Skeletal muscle satellite cell (primary cell): ENCODE measurements at regions not wholly inside any gene's neighbourhood (a gene's known extent, or its start where the extent isn't known, plus 50 kb on each side); places are given as distances from the start of the nearest gene placed in this dataset.

Source experiments
- H3K27me3 ChIP-seq: 2 replicates; pipeline ENCODE4 v1.7.0; 2013; ENCODE audit warnings: low read length; ENCODE audit not compliant: control insufficient read depth, insufficient read depth
- H3K36me3 ChIP-seq: 2 replicates; pipeline ENCODE4 v1.7.0; 2013; ENCODE audit warnings: mild to moderate bottlenecking, control low read depth, low read length; ENCODE audit not compliant: insufficient read depth
- H3K4me1 ChIP-seq: 2 replicates; pipeline ENCODE4 v1.7.0; 2013; ENCODE audit warnings: low read length; ENCODE audit not compliant: control insufficient read depth, insufficient read depth
- H3K4me2 ChIP-seq: 2 replicates; pipeline ENCODE4 v1.7.0; 2013; ENCODE audit warnings: mild to moderate bottlenecking, low read length
- H3K4me3 ChIP-seq: 2 replicates; pipeline ENCODE4 v1.7.0; 2013; ENCODE audit warnings: low read length
- H3K9ac ChIP-seq: 2 replicates; pipeline ENCODE4 v1.7.0; 2013; ENCODE audit warnings: mild to moderate bottlenecking, low read depth, low read length, moderate library complexity
- H3K9me3 ChIP-seq: replicated peaks from 2 replicates; pipeline ENCODE4 v1.7.0; 2013; ENCODE audit warnings: mild to moderate bottlenecking, control low read depth, low read length

GRCh38 chr18:75931079-75931478 is 503.6 kb upstream of the SMIM21 start:
- Histone ChIP-seq H3K4me2 (no peak overlapping the region), H3K36me3 (no peaks in the 10 kb centered on the region), H3K4me1 (peaks cover 18% of the 10 kb centered on the region), H3K9me3 (no peaks in the 10 kb centered on the region), H3K27me3 (no peaks in the 10 kb centered on the region), H3K9ac (no peak overlapping the region), H3K4me3 (no peak overlapping the region)

DNA sequence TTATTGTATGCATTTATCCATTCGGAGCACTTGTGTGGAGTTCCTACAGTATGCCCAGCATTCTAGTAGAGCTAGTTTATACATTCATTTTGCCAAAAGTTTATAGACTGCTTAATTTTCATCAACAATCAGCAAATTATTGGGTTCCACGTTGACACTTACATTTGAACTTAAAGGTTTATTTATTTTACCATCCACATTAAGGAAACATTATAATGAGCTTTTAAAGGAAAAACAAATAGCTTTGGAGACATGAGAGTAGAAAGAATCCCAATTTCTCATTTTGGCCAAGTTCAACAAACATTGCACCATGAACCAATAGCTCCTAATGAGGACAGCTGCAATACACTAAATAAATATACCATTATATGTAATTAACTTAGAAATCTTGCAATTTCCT is 501.2 kb upstream of the SMIM21 start:
- peaks cover 14% of the 10 kb centered on the region for H3K4me1 ChIP-seq
- H3K4me2 ChIP-seq, result no peak overlapping the region
- H3K36me3 ChIP-seq, result no peaks in the 10 kb centered on the region
- H3K9ac ChIP-seq, result no peak overlapping the region
- H3K9me3 ChIP-seq, result no peaks in the 10 kb centered on the region
- H3K27me3 ChIP-seq, result no peaks in the 10 kb centered on the region
- H3K4me3 ChIP-seq, result no peak overlapping the region

DNA sequence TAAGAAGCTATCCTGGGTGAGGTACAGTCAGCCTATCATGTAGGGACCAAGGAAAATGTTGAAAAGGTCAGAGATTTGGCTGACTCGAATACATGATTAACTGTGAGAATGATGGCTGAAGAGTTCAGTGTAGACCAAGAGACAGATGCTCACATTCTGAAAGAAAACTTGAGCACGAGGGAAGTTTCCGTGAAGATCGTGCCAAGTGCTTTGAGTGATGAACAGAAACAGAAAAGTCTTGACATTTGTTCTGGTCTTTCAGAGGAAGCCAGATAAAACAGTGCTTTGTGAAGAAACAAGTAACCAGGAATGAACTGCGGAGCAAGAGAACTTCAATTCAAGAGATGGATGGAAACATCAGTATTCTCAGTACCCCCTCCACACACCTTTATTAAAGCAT is 500.3 kb upstream of the SMIM21 start:
- H3K9ac ChIP-seq, result no peak overlapping the region
- H3K9me3 ChIP-seq, result no peaks in the 10 kb centered on the region
- no peak overlapping the region for H3K4me2 ChIP-seq
- H3K27me3 ChIP-seq, result no peaks in the 10 kb centered on the region
- no peak overlapping the region for H3K4me3 ChIP-seq
- peaks cover 23% of the 10 kb centered on the region for H3K4me1 ChIP-seq
- H3K36me3 ChIP-seq, result no peaks in the 10 kb centered on the region

- Histone ChIP-seq H3K4me1 (peaks cover 26% of the 10 kb centered on the region), H3K4me2 (no peak overlapping the region), H3K9me3 (no peaks in the 10 kb centered on the region), H3K9ac (no peak overlapping the region), H3K36me3 (no peaks in the 10 kb centered on the region), H3K27me3 (no peaks in the 10 kb centered on the region), H3K4me3 (no peak overlapping the region)
Observed at GRCh38 chr18:75926811-75927210, 499.3 kb upstream of the SMIM21 start.

DNA sequence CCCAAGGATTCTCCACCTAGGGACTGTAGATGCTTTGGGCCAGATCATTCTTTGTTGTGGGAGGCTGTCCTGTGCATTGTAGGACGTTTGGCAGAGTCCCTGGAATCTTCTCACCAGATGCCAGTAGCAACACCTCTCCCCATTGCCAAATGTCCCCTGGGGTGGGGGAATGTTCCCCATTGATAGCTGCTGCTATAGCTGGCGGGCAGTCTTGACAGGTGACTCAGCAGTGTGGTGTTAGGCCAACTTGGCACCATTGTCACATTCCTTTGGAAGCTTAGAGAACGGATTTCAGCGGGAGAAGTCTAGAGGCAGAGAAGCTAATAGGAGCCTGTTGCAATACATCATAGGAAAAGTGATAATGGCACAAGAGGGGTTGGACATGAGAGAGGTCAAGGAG is 495.7 kb upstream of the SMIM21 start:
- peaks cover 26% of the 10 kb centered on the region for H3K4me1 ChIP-seq
- peak overlapping the region; percentile 0 for H3K4me2 ChIP-seq
- H3K27me3 ChIP-seq, result no peaks in the 10 kb centered on the region
- H3K9me3 ChIP-seq, result no peaks in the 10 kb centered on the region
- H3K9ac ChIP-seq, result no peak overlapping the region
- no peak overlapping the region for H3K4me3 ChIP-seq
- H3K36me3 ChIP-seq, result no peaks in the 10 kb centered on the region

DNA sequence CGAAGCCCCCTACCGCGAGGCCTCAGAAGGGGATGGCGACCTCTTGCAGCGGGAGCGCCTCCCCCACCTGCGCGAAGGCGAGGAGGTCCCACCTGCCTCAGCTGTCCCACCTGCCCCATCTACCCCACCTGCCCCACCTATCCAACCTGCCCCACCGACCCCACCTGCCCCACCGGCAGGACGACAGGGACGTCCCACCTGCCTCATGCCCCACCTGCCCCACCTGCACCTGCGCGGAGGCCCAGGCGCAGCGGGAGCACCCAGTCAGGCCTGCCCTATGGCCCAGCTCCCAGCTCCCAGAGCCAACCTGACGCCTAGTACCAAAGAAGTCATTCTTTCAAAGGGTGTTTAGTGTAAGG is 489.1 kb upstream of the SMIM21 start:
- no peaks in the 10 kb centered on the region for H3K36me3 ChIP-seq
- H3K9me3 ChIP-seq, result no peaks in the 10 kb centered on the region
- peak overlapping the region; percentile 73 for H3K4me3 ChIP-seq
- peaks cover 3% of the 10 kb centered on the region for H3K4me1 ChIP-seq
- peak overlapping the region; percentile 90 for H3K4me2 ChIP-seq
- no peaks in the 10 kb centered on the region for H3K27me3 ChIP-seq
- H3K9ac ChIP-seq, result peak overlapping the region; percentile 52

DNA sequence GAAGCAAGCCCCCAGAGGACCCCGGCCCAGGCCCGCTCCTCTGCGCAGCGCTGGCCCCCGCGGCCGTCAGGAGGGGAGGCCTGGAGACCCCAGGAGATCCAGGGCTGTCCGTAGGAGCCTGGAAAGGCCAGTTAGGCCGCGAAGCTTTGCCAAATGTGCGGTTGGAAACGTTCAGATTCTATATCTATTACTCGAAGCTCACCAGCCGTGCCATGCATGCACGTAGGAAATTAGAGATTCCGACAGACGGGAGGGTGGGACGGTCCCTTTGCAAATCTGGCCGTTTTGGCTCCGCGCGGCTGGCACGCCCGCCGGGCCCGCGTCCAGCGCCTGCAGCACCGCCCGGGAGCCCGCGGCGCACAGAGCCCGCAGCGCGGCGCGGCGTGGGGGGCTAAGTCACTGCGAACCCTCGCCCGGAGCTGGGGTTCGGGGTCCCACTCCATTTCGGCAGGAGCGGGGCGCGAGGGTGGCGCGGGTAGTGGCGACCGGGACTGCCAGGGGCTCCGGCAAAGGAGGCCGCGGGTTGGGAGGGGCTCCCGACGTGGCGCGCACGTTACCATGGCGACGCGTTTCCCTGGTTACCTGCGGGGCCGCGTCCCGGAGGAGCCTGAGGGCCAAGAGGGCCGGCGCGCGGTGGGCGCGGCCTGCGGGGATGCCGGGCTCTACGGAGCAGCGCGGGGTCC is 488.6 kb upstream of the SMIM21 start:
- Histone ChIP-seq H3K4me3 (peak overlapping the region; percentile 73), H3K9ac (peak overlapping the region; percentile 52)

GRCh38 chr18:75912829-75913228 is 485.3 kb upstream of the SMIM21 start:
- H3K9ac ChIP-seq, result no peak overlapping the region
- peaks cover 3% of the 10 kb centered on the region for H3K4me1 ChIP-seq
- no peak overlapping the region for H3K4me3 ChIP-seq
- H3K9me3 ChIP-seq, result no peaks in the 10 kb centered on the region
- H3K27me3 ChIP-seq, result no peaks in the 10 kb centered on the region
- no peak overlapping the region for H3K4me2 ChIP-seq
- H3K36me3 ChIP-seq, result no peaks in the 10 kb centered on the region

More for the DNA sequence above, 488.6 kb upstream of the SMIM21 start:
- peak overlapping the region; percentile 90 for H3K4me2 ChIP-seq
- peaks cover 3% of the 10 kb centered on the region for H3K4me1 ChIP-seq
- H3K27me3 ChIP-seq, result no peaks in the 10 kb centered on the region
- H3K9me3 ChIP-seq, result no peaks in the 10 kb centered on the region
- no peaks in the 10 kb centered on the region for H3K36me3 ChIP-seq

DNA sequence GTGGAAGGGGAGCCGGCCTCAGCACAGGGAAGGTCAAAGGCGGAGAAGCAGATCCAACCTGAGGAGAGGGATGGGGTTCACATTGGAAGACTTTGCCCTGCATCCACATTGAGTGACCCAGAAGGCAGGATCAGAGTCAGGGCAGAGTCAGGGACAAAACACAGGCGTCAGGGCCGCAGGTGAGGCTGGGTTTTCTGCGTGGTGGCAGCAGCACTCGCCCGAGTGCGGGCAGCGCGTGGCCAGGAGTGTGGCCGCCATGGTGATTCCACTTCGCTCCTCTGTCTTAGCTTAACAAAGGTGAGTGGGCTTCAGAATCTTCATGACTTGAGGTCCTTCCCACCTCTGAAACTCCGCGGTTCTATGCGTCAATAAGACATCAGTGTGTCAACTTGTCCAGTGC is 476.9 kb upstream of the SMIM21 start:
- Histone ChIP-seq H3K9ac (no peak overlapping the region), H3K4me3 (no peak overlapping the region), H3K4me2 (no peak overlapping the region), H3K4me1 (no peaks in the 10 kb centered on the region), H3K27me3 (no peaks in the 10 kb centered on the region), H3K9me3 (no peaks in the 10 kb centered on the region), H3K36me3 (no peaks in the 10 kb centered on the region)

GRCh38 chr18:75898651-75899050 is 471.1 kb upstream of the SMIM21 start:
- Histone ChIP-seq H3K9ac (no peak overlapping the region), H3K4me3 (no peak overlapping the region), H3K36me3 (no peaks in the 10 kb centered on the region), H3K4me2 (no peak overlapping the region), H3K9me3 (no peaks in the 10 kb centered on the region), H3K4me1 (no peaks in the 10 kb centered on the region), H3K27me3 (no peaks in the 10 kb centered on the region)

DNA sequence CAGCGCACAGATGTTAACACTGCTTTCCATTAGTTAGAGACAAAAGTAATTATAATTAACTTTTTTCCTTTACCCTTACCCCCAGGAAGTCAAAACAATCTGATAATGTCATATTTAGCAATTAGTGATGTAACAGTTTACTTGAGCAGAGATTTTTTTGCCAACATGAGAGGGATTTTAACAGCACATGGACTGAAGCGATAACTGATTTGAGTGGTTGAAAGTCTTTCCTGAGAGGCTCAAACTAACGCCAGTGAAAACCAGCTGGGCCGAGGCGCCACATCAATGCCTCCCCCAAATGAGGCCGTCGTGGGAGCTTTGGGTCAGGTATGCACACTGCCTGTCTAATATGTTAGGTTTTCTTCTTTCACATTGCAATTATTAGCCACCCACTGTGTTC is 469.9 kb upstream of the SMIM21 start:
- H3K9me3 ChIP-seq, result no peaks in the 10 kb centered on the region
- no peak overlapping the region for H3K9ac ChIP-seq
- H3K4me1 ChIP-seq, result no peaks in the 10 kb centered on the region
- H3K27me3 ChIP-seq, result no peaks in the 10 kb centered on the region
- H3K4me3 ChIP-seq, result no peak overlapping the region
- H3K4me2 ChIP-seq, result no peak overlapping the region
- H3K36me3 ChIP-seq, result no peaks in the 10 kb centered on the region

- Histone ChIP-seq H3K9me3 (no peaks in the 10 kb centered on the region), H3K27me3 (no peaks in the 10 kb centered on the region), H3K9ac (no peak overlapping the region), H3K4me3 (no peak overlapping the region), H3K36me3 (no peaks in the 10 kb centered on the region), H3K4me2 (no peak overlapping the region), H3K4me1 (no peaks in the 10 kb centered on the region)
Observed at GRCh38 chr18:75896865-75897264, 469.4 kb upstream of the SMIM21 start.
